ENCODE measurements at regions not wholly inside any gene's neighbourhood (a gene's known extent, or its start where the extent isn't known, plus 50 kb on each side); places are given as distances from the start of the nearest gene placed in this dataset.

- H3K27ac Mint-ChIP-seq = no peak overlapping the region
- DNase-seq (no peak), ATAC-seq (replicated peaks in 1 of 2) (no peak)
- no peaks in the 10 kb centered on the region for H3K36me3 Mint-ChIP-seq (ENCODE audit: insufficient read depth in 2 of 2)
- H3K4me3 Mint-ChIP-seq = no peak overlapping the region
- peaks cover 0 to 2% of the 10 kb centered on the region in 2 donors for H3K9me3 Mint-ChIP-seq
- no peaks in the 10 kb centered on the region for H3K4me1 Mint-ChIP-seq (ENCODE audit: low read depth)
- no peaks in the 10 kb centered on the region for H3K27me3 Mint-ChIP-seq (ENCODE audit: low read depth)
Observed at GRCh38 chr6:63425493-63425892, 105.7 kb upstream of the LGSN start.

- no peaks in the 10 kb centered on the region for H3K4me1 Mint-ChIP-seq (ENCODE audit: low read depth)
- no peaks in the 10 kb centered on the region for H3K36me3 Mint-ChIP-seq (ENCODE audit: insufficient read depth in 2 of 2)
- H3K27ac Mint-ChIP-seq = no peak overlapping the region
- no peak overlapping the region for H3K4me3 Mint-ChIP-seq
- H3K9me3 Mint-ChIP-seq = no peaks in the 10 kb centered on the region
- H3K27me3 Mint-ChIP-seq (ENCODE audit: low read depth) = no peaks in the 10 kb centered on the region
- DNase-seq = no peak
- no peak for ATAC-seq (replicated peaks in 1 of 2)
Observed at GRCh38 chr6:63426844-63427243, 107.1 kb upstream of the LGSN start.

- no peaks in the 10 kb centered on the region for H3K9me3 Mint-ChIP-seq
- H3K4me3 Mint-ChIP-seq = no peak overlapping the region
- no peaks in the 10 kb centered on the region for H3K4me1 Mint-ChIP-seq (ENCODE audit: low read depth)
- no peak overlapping the region for H3K27ac Mint-ChIP-seq
- DNase-seq = no peak
- no peaks in the 10 kb centered on the region for H3K27me3 Mint-ChIP-seq (ENCODE audit: low read depth)
- H3K36me3 Mint-ChIP-seq (ENCODE audit: insufficient read depth in 2 of 2) = no peaks in the 10 kb centered on the region
- no peak for ATAC-seq (replicated peaks in 1 of 2)
Observed at GRCh38 chr6:63427951-63428350, 108.2 kb upstream of the LGSN start.

GRCh38 chr6:63430985-63431519, 111.3 kb upstream of the LGSN start:
- H3K4me1 Mint-ChIP-seq (ENCODE audit: low read depth) = no peaks in the 10 kb centered on the region
- no peak overlapping the region for H3K4me3 Mint-ChIP-seq
- DNase-seq = no peak
- no peaks in the 10 kb centered on the region for H3K36me3 Mint-ChIP-seq (ENCODE audit: insufficient read depth in 2 of 2)
- no peaks in the 10 kb centered on the region for H3K27me3 Mint-ChIP-seq (ENCODE audit: low read depth)
- ATAC-seq (replicated peaks in 1 of 2) = no peak
- no peaks in the 10 kb centered on the region for H3K9me3 Mint-ChIP-seq
- no peak overlapping the region for H3K27ac Mint-ChIP-seq

- Mint-ChIP-seq H3K27ac (no peak overlapping the region), H3K36me3 (ENCODE audit: insufficient read depth in 2 of 2) (no peaks in the 10 kb centered on the region), H3K9me3 (peaks cover 0 to 3% of the 10 kb centered on the region in 2 donors), H3K4me3 (no peak overlapping the region), H3K27me3 (ENCODE audit: low read depth) (no peaks in the 10 kb centered on the region), H3K4me1 (ENCODE audit: low read depth) (no peaks in the 10 kb centered on the region)
- DNase-seq (no peak), ATAC-seq (replicated peaks in 1 of 2) (no peak)
Observed at GRCh38 chr6:63434943-63435342, 115.2 kb upstream of the LGSN start.

- no peaks in the 10 kb centered on the region for H3K4me1 Mint-ChIP-seq (ENCODE audit: low read depth)
- no peak overlapping the region for H3K4me3 Mint-ChIP-seq
- no peaks in the 10 kb centered on the region for H3K27me3 Mint-ChIP-seq (ENCODE audit: low read depth)
- ATAC-seq (replicated peaks in 1 of 2) (no peak), DNase-seq (no peak)
- H3K36me3 Mint-ChIP-seq (ENCODE audit: insufficient read depth in 2 of 2) = no peaks in the 10 kb centered on the region
- peaks cover 0 to 3% of the 10 kb centered on the region in 2 donors for H3K9me3 Mint-ChIP-seq
- H3K27ac Mint-ChIP-seq = no peak overlapping the region
Observed at GRCh38 chr6:63436356-63436755, 116.6 kb upstream of the LGSN start.

GRCh38 chr6:63437058-63437457, 117.3 kb upstream of the LGSN start:
- H3K27me3 Mint-ChIP-seq (ENCODE audit: low read depth) = no peaks in the 10 kb centered on the region
- no peak overlapping the region for H3K4me3 Mint-ChIP-seq
- H3K36me3 Mint-ChIP-seq (ENCODE audit: insufficient read depth in 2 of 2) = no peaks in the 10 kb centered on the region
- H3K4me1 Mint-ChIP-seq (ENCODE audit: low read depth) = no peaks in the 10 kb centered on the region
- ATAC-seq (replicated peaks in 1 of 2) (no peak), DNase-seq (no peak)
- H3K9me3 Mint-ChIP-seq = peaks cover 0 to 3% of the 10 kb centered on the region in 2 donors
- H3K27ac Mint-ChIP-seq = no peak overlapping the region

- H3K36me3 Mint-ChIP-seq (ENCODE audit: insufficient read depth in 2 of 2) = no peaks in the 10 kb centered on the region
- DNase-seq (no peak), ATAC-seq (replicated peaks in 1 of 2) (peak in 1 of 2 donors; percentile 23)
- H3K27ac Mint-ChIP-seq = peak overlapping the region; percentile 51
- no peaks in the 10 kb centered on the region for H3K27me3 Mint-ChIP-seq (ENCODE audit: low read depth)
- no peaks in the 10 kb centered on the region for H3K4me1 Mint-ChIP-seq (ENCODE audit: low read depth)
- no peak overlapping the region for H3K4me3 Mint-ChIP-seq
- peaks cover 0 to 3% of the 10 kb centered on the region in 2 donors for H3K9me3 Mint-ChIP-seq
Observed at GRCh38 chr6:63440057-63440456, 120.3 kb upstream of the LGSN start.

- ATAC-seq (replicated peaks in 1 of 2) (no peak), DNase-seq (no peak)
- no peaks in the 10 kb centered on the region for H3K27me3 Mint-ChIP-seq (ENCODE audit: low read depth)
- peaks cover 0 to 3% of the 10 kb centered on the region in 2 donors for H3K9me3 Mint-ChIP-seq
- no peak overlapping the region for H3K4me3 Mint-ChIP-seq
- no peaks in the 10 kb centered on the region for H3K36me3 Mint-ChIP-seq (ENCODE audit: insufficient read depth in 2 of 2)
- H3K27ac Mint-ChIP-seq = no peak overlapping the region
- no peaks in the 10 kb centered on the region for H3K4me1 Mint-ChIP-seq (ENCODE audit: low read depth)
Observed at GRCh38 chr6:63440594-63440993, 120.8 kb upstream of the LGSN start.

- no peak overlapping the region for H3K27ac Mint-ChIP-seq
- H3K36me3 Mint-ChIP-seq (ENCODE audit: insufficient read depth in 2 of 2) = no peaks in the 10 kb centered on the region
- peak overlapping the region; percentile 41 to 46 for H3K4me3 Mint-ChIP-seq
- no peaks in the 10 kb centered on the region for H3K27me3 Mint-ChIP-seq (ENCODE audit: low read depth)
- DNase-seq (no peak), ATAC-seq (replicated peaks in 1 of 2) (peak; percentile 27 to 57)
- H3K9me3 Mint-ChIP-seq = peaks cover 0 to 3% of the 10 kb centered on the region in 2 donors
- H3K4me1 Mint-ChIP-seq (ENCODE audit: low read depth) = no peaks in the 10 kb centered on the region
Observed at GRCh38 chr6:63441266-63441956, 121.6 kb upstream of the LGSN start.

GRCh38 chr6:63442870-63443269, 123.1 kb upstream of the LGSN start:
- Mint-ChIP-seq H3K27ac (no peak overlapping the region), H3K4me1 (ENCODE audit: low read depth) (no peaks in the 10 kb centered on the region), H3K4me3 (no peak overlapping the region), H3K9me3 (peaks cover 0 to 3% of the 10 kb centered on the region in 2 donors), H3K36me3 (ENCODE audit: insufficient read depth in 2 of 2) (no peaks in the 10 kb centered on the region), H3K27me3 (ENCODE audit: low read depth) (no peaks in the 10 kb centered on the region)
- DNase-seq (no peak), ATAC-seq (replicated peaks in 1 of 2) (no peak)

- no peak for DNase-seq
- Mint-ChIP-seq H3K27me3 (ENCODE audit: low read depth) (no peaks in the 10 kb centered on the region), H3K4me3 (no peak overlapping the region), H3K4me1 (ENCODE audit: low read depth) (no peaks in the 10 kb centered on the region), H3K27ac (no peak overlapping the region), H3K9me3 (peaks cover 0 to under 1% of the 10 kb centered on the region in 2 donors), H3K36me3 (ENCODE audit: insufficient read depth in 2 of 2) (no peaks in the 10 kb centered on the region)
- ATAC-seq (replicated peaks in 1 of 2) = no peak
Observed at GRCh38 chr6:63444768-63445167, 125.0 kb upstream of the LGSN start.

GRCh38 chr6:63446405-63446804, 125.9 kb upstream of the LOC128125822 start:
- no peak for DNase-seq
- no peaks in the 10 kb centered on the region for H3K36me3 Mint-ChIP-seq (ENCODE audit: insufficient read depth in 2 of 2)
- no peaks in the 10 kb centered on the region for H3K27me3 Mint-ChIP-seq (ENCODE audit: low read depth)
- no peaks in the 10 kb centered on the region for H3K9me3 Mint-ChIP-seq
- no peak overlapping the region for H3K4me3 Mint-ChIP-seq
- H3K27ac Mint-ChIP-seq = no peak overlapping the region
- ATAC-seq (replicated peaks in 1 of 2) = no peak
- no peaks in the 10 kb centered on the region for H3K4me1 Mint-ChIP-seq (ENCODE audit: low read depth)

- no peak for ATAC-seq (replicated peaks in 1 of 2)
- no peaks in the 10 kb centered on the region for H3K27me3 Mint-ChIP-seq (ENCODE audit: low read depth)
- H3K4me3 Mint-ChIP-seq = no peak overlapping the region
- no peaks in the 10 kb centered on the region for H3K36me3 Mint-ChIP-seq (ENCODE audit: insufficient read depth in 2 of 2)
- no peak overlapping the region for H3K27ac Mint-ChIP-seq
- DNase-seq = no peak
- no peaks in the 10 kb centered on the region for H3K4me1 Mint-ChIP-seq (ENCODE audit: low read depth)
- no peaks in the 10 kb centered on the region for H3K9me3 Mint-ChIP-seq
Observed at GRCh38 chr6:63447134-63447533, 125.1 kb upstream of the LOC128125822 start.

Data from activated T-cell treated with anti-CD3 and anti-CD28 coated beads, Interleukin-2, amount 50 U/mL, for 72 hours (primary cell).